AG08395 (cell line): ENCODE measurements at regions not wholly inside any gene's neighbourhood (a gene's known extent, or its start where the extent isn't known, plus 50 kb on each side); places are given as distances from the start of the nearest gene placed in this dataset.
"Not testable (repeated sequence)": the region's sequence is repeated elsewhere in the genome, so short reads cannot be mapped to it uniquely, and the experiment has no call there.

Experiments used
- DNase-seq: peaks from one replicate; pipeline ENCODE4 v3.0.0; 2012; ENCODE audit warnings: mixed read lengths, low spot score

- DNase-seq, result peak; percentile 85
Measured at GRCh38 chr3:18124501-18124900, 300.6 kb downstream of the SATB1 start.

DNA sequence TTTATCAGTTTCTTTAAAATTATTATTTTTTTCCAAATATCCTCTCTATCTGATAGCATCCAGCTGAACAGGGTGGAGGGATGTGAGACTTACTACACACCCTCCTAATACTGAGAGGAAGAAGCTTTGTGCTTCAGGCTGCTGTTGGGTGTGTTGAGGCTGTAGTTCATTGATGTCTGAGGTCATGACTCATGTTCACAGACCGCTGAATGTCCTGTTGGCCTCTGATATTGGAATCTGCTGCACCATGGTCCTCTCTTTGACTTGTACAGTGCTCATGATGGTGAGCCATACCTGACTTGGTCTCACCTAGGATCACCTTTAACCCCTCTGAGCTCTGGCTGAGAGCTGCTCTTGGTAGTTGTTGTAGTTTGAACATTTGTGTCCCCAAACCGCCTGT, 302.9 kb downstream of the SATB1 start:
- peak; percentile 13 for DNase-seq

DNA sequence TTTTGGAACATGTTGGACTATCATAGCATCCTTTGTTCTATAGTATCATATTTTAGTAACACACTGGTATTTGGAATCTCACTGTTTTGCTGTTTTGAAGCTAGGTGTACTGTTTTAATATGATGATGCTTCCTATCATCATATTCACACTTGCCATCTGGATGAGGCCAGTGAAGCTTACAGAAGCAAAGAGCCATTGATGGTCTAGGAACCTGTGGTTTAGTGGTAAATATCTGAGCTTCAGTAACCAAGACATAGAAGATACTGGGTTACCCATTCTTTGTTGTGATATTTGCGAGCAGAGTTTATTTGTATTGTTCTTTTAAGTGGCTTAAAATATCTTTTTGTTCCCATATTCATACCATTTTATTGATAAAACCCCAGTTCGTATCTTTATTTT, 304.1 kb downstream of the SATB1 start:
- DNase-seq, result no peak

- peak; percentile 26 for DNase-seq
Measured at GRCh38 chr3:18119866-18120265, 305.3 kb downstream of the SATB1 start.

GRCh38 chr3:18114894-18115293, 310.2 kb downstream of the SATB1 start:
- no peak for DNase-seq

DNA sequence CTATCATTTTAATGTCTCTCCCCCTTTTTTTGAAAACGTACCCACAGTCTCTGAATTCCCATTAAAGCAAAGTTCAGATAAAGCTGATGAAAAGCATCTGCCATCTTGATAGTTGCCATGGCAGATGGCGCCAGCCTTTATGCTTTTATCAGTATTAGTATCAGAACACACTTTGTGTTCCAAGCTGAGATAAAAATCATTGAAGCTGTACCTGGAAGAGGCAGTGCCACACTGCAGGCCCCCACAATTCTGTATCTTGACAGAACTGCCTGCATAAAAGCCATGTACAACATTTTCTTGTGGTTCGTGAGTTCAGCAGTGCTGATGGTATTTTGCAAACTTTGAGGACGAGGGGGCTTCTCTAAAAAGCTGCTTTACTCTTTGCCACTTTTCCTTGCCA, 311.7 kb downstream of the SATB1 start:
- DNase-seq, result no peak

- no peak for DNase-seq
Measured at GRCh38 chr3:18112674-18113375, 312.3 kb downstream of the SATB1 start.

DNA sequence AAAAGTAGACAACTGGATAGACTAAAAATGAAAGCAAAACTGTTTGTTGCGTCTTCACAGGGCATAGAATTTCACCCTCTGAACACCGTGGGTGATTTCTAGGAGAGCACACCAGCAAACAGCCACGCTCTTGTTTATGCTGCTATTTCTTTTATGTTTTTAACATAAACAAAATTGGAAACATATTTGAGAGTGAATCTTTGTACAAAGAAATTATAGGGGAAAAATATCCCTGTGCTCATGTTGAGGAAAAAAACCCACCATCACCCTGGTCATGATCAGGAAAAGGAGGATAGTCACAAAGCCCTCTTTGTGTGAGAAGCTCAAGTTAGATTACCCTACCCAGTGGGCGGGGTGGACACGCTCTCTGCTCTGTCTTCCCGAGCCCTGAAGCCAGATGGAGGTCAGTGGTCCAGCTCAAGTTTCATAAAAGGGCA, 313.3 kb downstream of the SATB1 start:
- DNase-seq, result peak; percentile 44

DNA sequence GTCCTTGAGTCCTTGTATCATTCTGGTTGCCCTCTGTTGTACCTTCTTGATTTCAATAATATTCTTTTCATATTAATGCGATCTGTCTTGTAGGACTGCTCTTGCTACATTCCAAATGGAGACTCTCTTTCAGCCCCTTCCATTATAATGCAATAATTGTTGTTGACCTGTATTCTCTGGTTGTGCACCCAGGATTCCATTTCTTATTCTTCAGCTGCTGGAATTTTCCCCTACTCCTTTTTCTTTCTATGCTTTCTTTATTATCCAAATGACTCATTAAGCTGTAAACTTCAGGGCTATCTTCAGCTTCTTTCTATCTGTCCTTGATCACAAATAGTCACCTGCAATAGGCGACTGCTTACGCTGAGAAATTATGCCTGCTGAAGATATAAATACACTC, 321.5 kb downstream of the SATB1 start:
- DNase-seq, result no peak

DNA sequence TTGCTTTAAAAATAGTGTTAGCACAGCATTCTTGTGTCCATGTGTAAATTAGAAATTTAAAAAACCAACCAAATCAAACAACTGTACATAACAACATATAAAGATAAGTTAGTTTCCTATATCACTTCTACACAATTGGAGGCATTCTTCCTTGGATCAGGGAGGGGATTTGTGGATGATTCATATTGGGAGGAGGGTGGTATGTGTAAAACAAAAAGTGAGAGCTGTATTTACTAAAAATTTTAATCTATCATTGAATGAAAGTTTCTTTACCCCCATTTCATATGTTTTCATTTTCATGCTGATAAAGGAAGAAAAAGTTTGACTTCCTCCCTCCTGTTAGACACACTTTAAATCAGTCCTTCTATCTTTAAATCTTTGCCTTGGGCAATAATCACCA, 325.0 kb downstream of the SATB1 start:
- no peak for DNase-seq

- no peak for DNase-seq
Measured at GRCh38 chr3:18099611-18100010, 325.5 kb downstream of the SATB1 start.

DNA sequence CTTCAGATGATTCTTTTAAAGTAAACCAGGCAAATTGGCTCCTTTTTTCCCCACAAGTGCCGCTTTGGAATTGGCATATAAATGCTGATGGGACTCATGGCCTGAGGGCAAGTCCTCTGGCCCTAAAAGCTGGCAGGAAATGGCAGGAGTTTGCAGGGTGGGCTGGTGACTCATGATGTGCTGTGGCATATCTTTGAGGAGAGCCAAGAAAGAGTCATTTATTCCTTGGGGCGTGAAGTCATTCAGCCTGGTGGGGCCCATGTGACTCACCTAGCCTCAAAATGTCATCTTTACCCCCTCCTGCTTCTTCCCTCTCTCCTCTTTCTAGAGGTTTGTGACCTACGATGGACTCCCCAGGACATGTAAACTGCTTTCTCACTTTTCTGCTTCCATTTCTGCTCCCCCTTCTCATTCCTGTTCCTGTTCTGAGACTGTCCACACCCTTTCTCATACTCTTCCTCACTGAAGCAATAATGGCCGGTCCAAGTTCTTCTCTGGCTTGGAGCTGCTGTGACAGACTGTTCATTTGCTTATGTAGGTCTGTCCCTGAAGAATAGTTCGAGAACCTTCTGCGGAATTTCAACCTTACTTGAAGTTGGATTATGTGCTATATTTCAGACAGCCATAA, 326.1 kb downstream of the SATB1 start:
- peak; percentile 95 for DNase-seq

DNA sequence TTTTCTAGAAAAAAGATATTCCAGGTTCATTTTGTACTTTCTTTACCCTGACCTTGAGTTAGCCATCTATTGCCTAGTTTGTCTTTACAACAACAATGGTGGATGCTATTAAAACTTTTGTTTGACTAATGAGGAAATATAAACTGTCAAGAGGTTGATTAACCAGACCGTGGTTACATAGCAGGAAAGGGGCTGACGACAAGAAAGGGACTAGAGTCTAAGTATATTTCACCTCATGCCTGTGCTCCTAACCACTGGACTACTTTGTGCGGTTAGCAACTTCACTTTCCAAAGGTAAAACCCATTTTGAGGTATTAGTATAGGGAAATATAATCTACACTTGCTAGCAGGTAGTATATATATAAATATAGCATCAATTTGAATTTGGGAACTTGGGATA, 327.1 kb downstream of the SATB1 start:
- DNase-seq, result no peak

GRCh38 chr3:18097473-18097872, 327.7 kb downstream of the SATB1 start:
- DNase-seq, result no peak

GRCh38 chr3:18092726-18093125, 332.4 kb downstream of the SATB1 start:
- DNase-seq, result no peak

DNA sequence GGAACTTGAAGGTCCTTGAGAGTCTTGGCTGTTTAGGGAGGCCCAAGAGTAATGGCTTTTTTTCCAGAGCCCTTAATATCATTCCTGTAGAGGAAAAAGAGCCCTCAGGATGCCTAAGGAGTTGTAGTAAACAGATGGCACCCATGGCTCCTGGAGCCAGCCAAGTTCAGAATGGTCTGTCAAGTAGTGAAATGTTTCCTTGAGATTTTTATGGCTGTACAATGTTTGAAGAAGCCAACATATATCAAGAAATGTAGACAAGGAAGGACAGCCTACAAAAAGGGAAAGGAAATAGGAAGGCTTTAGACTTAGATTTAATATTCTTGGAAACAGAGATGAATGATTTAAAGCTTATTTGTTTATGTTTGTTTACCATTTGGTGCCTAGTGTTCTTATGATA, 334.8 kb downstream of the SATB1 start:
- no peak for DNase-seq

DNA sequence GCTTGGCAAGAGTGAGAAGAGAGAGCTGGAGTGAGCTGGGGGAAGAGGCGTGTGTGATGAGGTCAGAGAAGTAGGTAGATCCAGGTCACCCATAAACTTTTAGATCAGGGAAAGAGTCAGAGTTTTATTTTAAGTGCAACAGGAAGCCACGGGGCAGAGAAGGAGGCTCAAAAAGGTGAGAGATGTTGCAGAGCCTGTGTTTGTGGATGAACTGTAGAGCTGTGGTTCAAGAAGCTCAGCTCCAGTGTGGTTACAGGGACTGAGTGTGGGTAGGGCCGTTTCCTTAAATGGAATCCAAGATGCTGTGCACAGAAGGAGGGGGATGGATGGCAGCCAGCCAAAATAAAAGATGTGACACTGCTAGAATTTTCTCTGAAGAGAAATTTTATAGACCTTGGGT, 337.2 kb downstream of the SATB1 start:
- no peak for DNase-seq

GRCh38 chr3:18086760-18087159, 338.4 kb downstream of the SATB1 start:
- DNase-seq, result no peak

GRCh38 chr3:18086078-18086477, 339.1 kb downstream of the SATB1 start:
- no peak for DNase-seq

DNA sequence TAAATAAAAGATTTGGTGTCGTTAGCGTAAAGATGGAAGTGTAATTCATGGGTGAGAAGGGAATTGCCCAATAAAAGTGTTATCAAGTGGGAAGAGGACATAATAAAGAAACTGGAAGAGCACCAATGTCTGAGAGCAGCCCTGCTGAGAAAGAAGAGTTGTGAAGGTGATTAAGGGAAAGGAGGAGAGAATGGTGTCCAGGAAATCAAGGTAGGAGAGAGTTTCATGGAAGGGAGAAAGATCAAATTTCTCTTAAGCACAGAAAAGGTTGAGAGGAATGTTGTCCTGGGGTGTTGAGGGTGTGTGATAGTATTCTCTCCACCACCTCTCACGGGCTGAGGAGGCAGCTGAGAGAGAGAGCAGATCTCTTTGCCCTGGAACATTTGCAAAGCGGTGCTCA, 339.7 kb downstream of the SATB1 start:
- no peak for DNase-seq

- DNase-seq, result not testable (repeated sequence)
Measured at GRCh38 chr3:18083273-18083590, 340.8 kb upstream of the TBC1D5 start.

- DNase-seq, result no peak
Measured at GRCh38 chr3:18082551-18083272, 340.3 kb upstream of the TBC1D5 start.

GRCh38 chr3:18080198-18080689, 337.8 kb upstream of the TBC1D5 start:
- peak; percentile 58 for DNase-seq
